IMR-90 (cell line): ENCODE measurements at regions not wholly inside any gene's neighbourhood (a gene's known extent, or its start where the extent isn't known, plus 50 kb on each side); places are given as distances from the start of the nearest gene placed in this dataset.

Source experiments
- ATAC-seq: fragments of 200-7000 bp; cut with Tn5 transposase; 2 replicates; pipeline ENCODE4 v1.9.1; 2020; ENCODE audit warnings: low read depth, mild to moderate bottlenecking, moderate library complexity
- BruUV-seq: library from RNA; stranded (reverse); fragments of 400-500 nt; replicated peaks from 2 replicates; lab custom pipeline; 2021; lab: Mats Ljungman, UMichigan
- CTCF ChIA-PET: fragments of 300-600 bp; formaldehyde crosslinking; extraction: SDS; loops from one replicate; lab custom pipeline; 2021; ENCODE audit warnings: antibody characterized with exemption; lab: Yijun Ruan, JAX
- POLR2A ChIA-PET: fragments of 300-600 bp; sonication (Branson Sonifier 250); formaldehyde crosslinking; loops from one replicate; lab custom pipeline; 2022; ENCODE audit warnings: antibody characterized with exemption; ENCODE audit not compliant: unreplicated experiment; lab: Charles Lee
- DNase-seq: peaks from one replicate; pipeline ENCODE4 v3.0.0; 2013
- H2AFZ ChIP-seq: replicated peaks from 2 replicates; pipeline ENCODE3; 2013; ENCODE audit warnings: low read length, mild to moderate bottlenecking; ENCODE audit not compliant: poor library complexity
- H2AK5ac ChIP-seq: 2 replicates; pipeline ENCODE4 v1.6.1; 2013; ENCODE audit warnings: low read depth, low read length, inconsistent platforms
- H2AK9ac ChIP-seq: replicated peaks from 2 replicates; pipeline ENCODE3; 2013; ENCODE audit warnings: mild to moderate bottlenecking, low read depth, low read length, moderate library complexity; ENCODE audit not compliant: poor library complexity
- H2BK120ac ChIP-seq: 2 replicates; pipeline ENCODE4 v1.6.1; 2013; ENCODE audit warnings: low read depth, low read length, inconsistent platforms
- H2BK15ac ChIP-seq: 3 replicates; pipeline ENCODE4 v1.6.1; 2013; ENCODE audit warnings: low read depth, low read length, inconsistent platforms
- H2BK20ac ChIP-seq: 2 replicates; pipeline ENCODE4 v1.6.1; 2013; ENCODE audit warnings: low read depth, mild to moderate bottlenecking, inconsistent platforms, low read length, moderate library complexity
- H2BK5ac ChIP-seq: 2 replicates; pipeline ENCODE4 v1.6.1; 2013; ENCODE audit warnings: mild to moderate bottlenecking, low read depth, low read length, inconsistent platforms; ENCODE audit not compliant: poor library complexity, severe bottlenecking
- H3K14ac ChIP-seq: replicated peaks from 2 replicates; pipeline ENCODE4 v1.6.1; 2013; ENCODE audit warnings: low read depth, low read length, inconsistent platforms
- H3K18ac ChIP-seq: 2 replicates; pipeline ENCODE4 v1.6.1; 2013; ENCODE audit warnings: low read depth, low read length, control low read depth
- H3K23ac ChIP-seq: 2 replicates; pipeline ENCODE4 v1.6.1; 2013; ENCODE audit warnings: low read depth, low read length, inconsistent platforms
- H3K27ac ChIP-seq: 2 replicates; pipeline ENCODE4 v1.5.1; 2013; ENCODE audit warnings: mild to moderate bottlenecking, control low read depth, low read length; ENCODE audit not compliant: insufficient read depth
- H3K27me3 ChIP-seq: 2 replicates; pipeline ENCODE4 v1.6.1; 2013; ENCODE audit warnings: low read length; ENCODE audit not compliant: control insufficient read depth, insufficient read depth
- H3K36me3 ChIP-seq: 2 replicates; pipeline ENCODE4 v1.6.1; 2013; ENCODE audit warnings: low read length, mixed read lengths; ENCODE audit not compliant: control insufficient read depth, insufficient read depth
- H3K4ac ChIP-seq: 2 replicates; pipeline ENCODE4 v1.6.1; 2013; ENCODE audit warnings: low read depth, low read length, inconsistent platforms
- H3K4me1 ChIP-seq: 2 replicates; pipeline ENCODE4 v1.6.1; 2013; ENCODE audit warnings: low read length, mixed read lengths; ENCODE audit not compliant: control insufficient read depth, insufficient read depth
- H3K4me2 ChIP-seq: 2 replicates; pipeline ENCODE4 v1.6.1; 2013; ENCODE audit warnings: low read depth, mild to moderate bottlenecking, control low read depth, low read length, moderate library complexity
- H3K4me3 ChIP-seq: 2 replicates; pipeline ENCODE4 v1.5.1; 2013; ENCODE audit warnings: low read depth, mild to moderate bottlenecking, control low read depth, low read length, moderate library complexity; ENCODE audit not compliant: insufficient read depth
- H3K56ac ChIP-seq: 2 replicates; pipeline ENCODE4 v1.6.1; 2013; ENCODE audit warnings: low read length, inconsistent platforms; ENCODE audit not compliant: insufficient read depth; ENCODE audit errors: extremely low read depth
- H3K79me1 ChIP-seq, 2 experiments: 2 replicates each; pipeline ENCODE4 v1.6.1; 2013; ENCODE audit warnings: low read length in 2 of 2, inconsistent platforms in 1 of 2, low read depth in 1 of 2
- H3K9ac ChIP-seq: 2 replicates; pipeline ENCODE4 v1.6.1; 2013; ENCODE audit warnings: low read depth, low read length, control low read depth
- H3K9me1 ChIP-seq: 2 replicates; pipeline ENCODE4 v1.6.1; 2013; ENCODE audit warnings: low read length, inconsistent platforms; ENCODE audit not compliant: insufficient read depth
- H3K9me3 ChIP-seq: 2 replicates; pipeline ENCODE4 v1.6.1; 2013; ENCODE audit warnings: low read length; ENCODE audit not compliant: control insufficient read depth, insufficient read depth
- H4K20me1 ChIP-seq: 2 replicates; pipeline ENCODE4 v1.6.1; 2013; ENCODE audit warnings: low read length, inconsistent platforms; ENCODE audit not compliant: insufficient read depth
- H4K5ac ChIP-seq: 2 replicates; pipeline ENCODE4 v1.6.1; 2013; ENCODE audit warnings: mild to moderate bottlenecking, low read depth, low read length, control low read depth
- H4K8ac ChIP-seq, 2 experiments: 2 replicates each; pipeline ENCODE4 v1.6.1; 2013; ENCODE audit warnings: low read depth in 2 of 2, low read length in 2 of 2, control low read depth in 1 of 2, inconsistent platforms in 1 of 2
- H4K91ac ChIP-seq: 2 replicates; pipeline ENCODE4 v1.6.1; 2013; ENCODE audit warnings: low read depth, low read length, inconsistent platforms; ENCODE audit not compliant: insufficient read depth
- CEBPB ChIP-seq: IDR thresholded peaks from 2 replicates; pipeline ENCODE4 v1.6.1; 2012; ENCODE audit warnings: low read depth, low read length, improper control_type of control experiment
- CHD1 ChIP-seq: IDR thresholded peaks from 2 replicates; pipeline ENCODE4 v1.6.1; 2012; ENCODE audit warnings: low read depth, low read length, improper control_type of control experiment
- CTCF ChIP-seq: conservative IDR thresholded peaks from 2 replicates; pipeline ENCODE4 v1.5.1; 2012; ENCODE audit warnings: mild to moderate bottlenecking, low read depth, low read length, improper control_type of control experiment
- ELK1 ChIP-seq: fragments of 150-350 bp; IDR thresholded peaks from 2 replicates; pipeline ENCODE4 v1.6.1; 2016; ENCODE audit warnings: low read depth, mild to moderate bottlenecking, low read length, moderate library complexity, borderline replicate concordance
- FOS ChIP-seq: fragments of 150-350 bp; IDR thresholded peaks from 2 replicates; pipeline ENCODE4 v1.6.1; 2016; ENCODE audit warnings: low read depth, low read length
- MAFK ChIP-seq: IDR thresholded peaks from 2 replicates; pipeline ENCODE4 v1.6.1; 2012; ENCODE audit warnings: low read depth, low read length, improper control_type of control experiment
- MAZ ChIP-seq: IDR thresholded peaks from 2 replicates; pipeline ENCODE4 v1.6.1; 2012; ENCODE audit warnings: low read depth, mild to moderate bottlenecking, low read length, improper control_type of control experiment, moderate library complexity, borderline replicate concordance
- NFE2L2 ChIP-seq: fragments of 150-350 bp; IDR thresholded peaks from 2 replicates; pipeline ENCODE4 v1.6.1; 2016; ENCODE audit warnings: low read depth, mild to moderate bottlenecking, low read length
- POLR2A ChIP-seq: IDR thresholded peaks from 2 replicates; pipeline ENCODE4 v1.6.1; 2012; ENCODE audit warnings: mild to moderate bottlenecking, low read depth, low read length
- RCOR1 ChIP-seq: IDR thresholded peaks from 2 replicates; pipeline ENCODE4 v1.6.1; 2012; ENCODE audit warnings: mild to moderate bottlenecking, low read length, improper control_type of control experiment; ENCODE audit not compliant: insufficient replicate concordance
- SMC3 ChIP-seq: fragments of 150-350 bp; IDR thresholded peaks from 2 replicates; pipeline ENCODE4 v1.6.1; 2016; ENCODE audit warnings: low read depth, mild to moderate bottlenecking, antibody characterized with exemption, low read length, moderate library complexity
- USF2 ChIP-seq: fragments of 150-350 bp; IDR thresholded peaks from 2 replicates; pipeline ENCODE4 v1.6.1; 2017; ENCODE audit warnings: mild to moderate bottlenecking, antibody characterized with exemption, low read length, low read depth
- WGBS, 2 experiments: methylation state at CpG; one replicate each; pipeline versions ENCODE4 v1.1.5 to v1.1.7; 2013; ENCODE audit warnings: missing lambda C conversion rate in 2 of 2; ENCODE audit not compliant: insufficient read length in 1 of 2; ENCODE audit errors: extremely low coverage in 2 of 2; 5-methylcytosine and 5-hydroxymethylcytosine counted together
- dilution Hi-C: fragments of 300-500 bp; cut with HindIII; formaldehyde crosslinking; loops from one replicate; pipeline ENCODE4 v1.14.3; 2018; ENCODE audit warnings: low sequenced_read_pairs; ENCODE audit not compliant: unreplicated experiment
- in situ Hi-C: fragments of 300-500 bp; cut with MboI; formaldehyde crosslinking; loops from 3 replicates; pipeline ENCODE4 v1.14.3; 2019; ENCODE audit warnings: low sequenced_read_pairs, inconsistent platforms, mixed read lengths
- intact Hi-C: fragments of 100-400 bp; cut with micrococcal nuclease; formaldehyde crosslinking; loops from 2 replicates; pipeline ENCODE4 v1.10.0; 2022

- no peaks in the 10 kb centered on the region for H3K36me3 ChIP-seq
- H3K4me2 ChIP-seq, result no peak overlapping the region
- DNase-seq (no peak), ATAC-seq (no peak)
- no peak overlapping the region for H3K23ac ChIP-seq
- no peak overlapping the region for H3K4me3 ChIP-seq
- ChIA-PET POLR2A (no interaction called here), CTCF (no interaction called here)
- H3K27ac ChIP-seq, result no peak overlapping the region
- no peak overlapping the region for H2BK5ac ChIP-seq
- dilution Hi-C loops (no loop called here), intact Hi-C loops (no loop called here), in situ Hi-C loops (no loop called here)
- no CpG with 5 or more reads among the region's 3 CpGs for WGBS, 2 experiments
- H3K9me3 ChIP-seq, result peaks cover 19% of the 10 kb centered on the region
- H4K20me1 ChIP-seq, result no peaks in the 10 kb centered on the region
- no peaks in the 10 kb centered on the region for H3K27me3 ChIP-seq
- H3K79me1 ChIP-seq, result no peaks in the 10 kb centered on the region
- H3K14ac ChIP-seq, result no peak overlapping the region
- BruUV-seq, result no TSS peak
- no peak overlapping the region for H3K18ac ChIP-seq
- H4K91ac ChIP-seq, result no peak overlapping the region
- no peak overlapping the region for H4K8ac ChIP-seq
- H3K4me1 ChIP-seq, result no peaks in the 10 kb centered on the region
- no peak overlapping the region for H2AK9ac ChIP-seq
- no peak overlapping the region for H2BK20ac ChIP-seq
- H3K9me1 ChIP-seq, result no peaks in the 10 kb centered on the region
- no peak overlapping the region for H3K4ac ChIP-seq
- no peak overlapping the region for H4K5ac ChIP-seq
- H3K56ac ChIP-seq, result no peak overlapping the region
- no peak overlapping the region for H3K9ac ChIP-seq
- H2AK5ac ChIP-seq, result no peak overlapping the region
- TF ChIP-seq CTCF (no peak), SMC3 (no peak), MAZ (no peak), FOS (no peak), POLR2A (no peak), NFE2L2 (no peak), ELK1 (no peak), MAFK (no peak), CHD1 (no peak), USF2 (no peak), CEBPB (no peak), RCOR1 (no peak)
- H2BK15ac ChIP-seq, result no peak overlapping the region
- no peak overlapping the region for H2AFZ ChIP-seq
- no peak overlapping the region for H2BK120ac ChIP-seq
Observed at GRCh38 chr12:126095748-126096510, 1030.7 kb downstream of the AACS start.
